ENCODE measurements at regions not wholly inside any gene's neighbourhood (a gene's known extent, or its start where the extent isn't known, plus 50 kb on each side); places are given as distances from the start of the nearest gene placed in this dataset.

DNA sequence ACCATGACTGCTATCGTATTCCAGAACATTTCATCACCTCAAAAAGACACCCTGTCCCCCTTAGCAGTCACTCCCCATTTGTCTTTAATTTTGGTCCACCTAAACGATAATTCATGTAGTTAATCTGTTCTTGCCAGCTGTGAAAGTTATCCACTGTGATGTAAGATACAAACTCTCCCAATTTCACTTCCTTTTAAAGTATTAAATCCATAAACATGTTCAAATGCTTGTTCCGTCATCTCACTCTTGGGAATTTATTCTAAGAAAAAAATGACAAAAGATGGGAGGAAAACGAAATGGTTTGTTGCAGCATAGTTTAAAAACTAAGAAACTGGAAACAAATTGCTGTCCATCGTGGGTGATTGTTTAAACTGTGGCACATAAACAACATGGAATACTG, 53.7 kb upstream of the IRF2 start:
- TF ChIP-seq CTCF (IDR thresholded peaks at IDR 0.05) (no peak), SIN3A (IDR thresholded peaks at IDR 0.05; ENCODE audit: borderline replicate concordance, insufficient read depth, low read depth, low read length) (no peak), POLR2AphosphoS5 (IDR thresholded peaks at IDR 0.05; ENCODE audit: low read depth, low read length) (no peak)

Measured in Panc1 (cell line).